ENCODE measurements at regions not wholly inside any gene's neighbourhood (a gene's known extent, or its start where the extent isn't known, plus 50 kb on each side); places are given as distances from the start of the nearest gene placed in this dataset.

- TF ChIP-seq, protein P1, sequence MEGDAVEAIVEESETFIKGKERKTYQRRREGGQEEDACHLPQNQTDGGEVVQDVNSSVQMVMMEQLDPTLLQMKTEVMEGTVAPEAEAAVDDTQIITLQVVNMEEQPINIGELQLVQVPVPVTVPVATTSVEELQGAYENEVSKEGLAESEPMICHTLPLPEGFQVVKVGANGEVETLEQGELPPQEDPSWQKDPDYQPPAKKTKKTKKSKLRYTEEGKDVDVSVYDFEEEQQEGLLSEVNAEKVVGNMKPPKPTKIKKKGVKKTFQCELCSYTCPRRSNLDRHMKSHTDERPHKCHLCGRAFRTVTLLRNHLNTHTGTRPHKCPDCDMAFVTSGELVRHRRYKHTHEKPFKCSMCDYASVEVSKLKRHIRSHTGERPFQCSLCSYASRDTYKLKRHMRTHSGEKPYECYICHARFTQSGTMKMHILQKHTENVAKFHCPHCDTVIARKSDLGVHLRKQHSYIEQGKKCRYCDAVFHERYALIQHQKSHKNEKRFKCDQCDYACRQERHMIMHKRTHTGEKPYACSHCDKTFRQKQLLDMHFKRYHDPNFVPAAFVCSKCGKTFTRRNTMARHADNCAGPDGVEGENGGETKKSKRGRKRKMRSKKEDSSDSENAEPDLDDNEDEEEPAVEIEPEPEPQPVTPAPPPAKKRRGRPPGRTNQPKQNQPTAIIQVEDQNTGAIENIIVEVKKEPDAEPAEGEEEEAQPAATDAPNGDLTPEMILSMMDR (IDR thresholded peaks at IDR 0.05): peak in 2 of 12 donors; percentile 4 to 14
- TF ChIP-seq POLR2A (IDR thresholded peaks at IDR 0.05): no peak
These were observed 141.3 kb upstream of the VKORC1L1 start for GRCh38 chr7:65731562-65732035.
